SK-N-MC (cell line): ENCODE measurements at regions not wholly inside any gene's neighbourhood (a gene's known extent, or its start where the extent isn't known, plus 50 kb on each side); places are given as distances from the start of the nearest gene placed in this dataset.

Source experiments
- EZH2 ChIP-seq: fragments of 200-600 bp; sonication (generic); IDR thresholded peaks from one replicate; pipeline ENCODE4 v1.6.1; 2017; ENCODE audit warnings: antibody characterized with exemption
- POLR2AphosphoS5 ChIP-seq: IDR thresholded peaks from 2 replicates; pipeline ENCODE4 v1.6.1; 2012; ENCODE audit warnings: mild to moderate bottlenecking, low read depth, low read length, borderline replicate concordance

- TF ChIP-seq POLR2AphosphoS5, result no peak
- no peak for TF ChIP-seq EZH2
Measured at GRCh38 chr11:70486731-70487130, 88.4 kb downstream of the CTTN start.
